ENCODE measurements at regions not wholly inside any gene's neighbourhood (a gene's known extent, or its start where the extent isn't known, plus 50 kb on each side); places are given as distances from the start of the nearest gene placed in this dataset.
A peak's percentile ranks its signal among the peaks of the same experiment; 100 is the strongest.

GRCh38 chr3:72190050-72190449 is 405.1 kb upstream of the PROK2 start:
- TF ChIP-seq CTCF (IDR thresholded peaks at IDR 0.05; ENCODE audit: insufficient read depth, low read length, poor library complexity, severe bottlenecking), result no peak
- no peak for DNase-seq (ENCODE audit: low read depth)
- Histone ChIP-seq H3K36me3 (ENCODE audit: control insufficient read depth, insufficient read depth, low read length) (no peaks in the 10 kb centered on the region), H3K27me3 (ENCODE audit: control insufficient read depth, insufficient read depth, low read length) (peaks cover 2% of the 10 kb centered on the region), H3K4me3 (ENCODE audit: low read depth, low read length) (no peak overlapping the region)

- Histone ChIP-seq H3K27me3 (ENCODE audit: control insufficient read depth, insufficient read depth, low read length) (peaks cover 2% of the 10 kb centered on the region), H3K36me3 (ENCODE audit: control insufficient read depth, insufficient read depth, low read length) (no peaks in the 10 kb centered on the region), H3K4me3 (ENCODE audit: low read depth, low read length) (no peak overlapping the region)
- DNase-seq (ENCODE audit: low read depth), result no peak
- TF ChIP-seq CTCF (IDR thresholded peaks at IDR 0.05; ENCODE audit: insufficient read depth, low read length, poor library complexity, severe bottlenecking), result no peak
Observed at GRCh38 chr3:72189339-72189738, 404.4 kb upstream of the PROK2 start.

GRCh38 chr3:72188536-72188935 is 403.6 kb upstream of the PROK2 start:
- no peaks in the 10 kb centered on the region for H3K36me3 ChIP-seq (ENCODE audit: control insufficient read depth, insufficient read depth, low read length)
- DNase-seq (ENCODE audit: low read depth), result no peak
- no peaks in the 10 kb centered on the region for H3K27me3 ChIP-seq (ENCODE audit: control insufficient read depth, insufficient read depth, low read length)
- no peak for TF ChIP-seq CTCF (IDR thresholded peaks at IDR 0.05; ENCODE audit: insufficient read depth, low read length, poor library complexity, severe bottlenecking)
- no peak overlapping the region for H3K4me3 ChIP-seq (ENCODE audit: low read depth, low read length)

- Histone ChIP-seq H3K4me3 (ENCODE audit: low read depth, low read length) (no peak overlapping the region), H3K36me3 (ENCODE audit: control insufficient read depth, insufficient read depth, low read length) (no peaks in the 10 kb centered on the region), H3K27me3 (ENCODE audit: control insufficient read depth, insufficient read depth, low read length) (no peaks in the 10 kb centered on the region)
- no peak for TF ChIP-seq CTCF (IDR thresholded peaks at IDR 0.05; ENCODE audit: insufficient read depth, low read length, poor library complexity, severe bottlenecking)
- no peak for DNase-seq (ENCODE audit: low read depth)
Observed at GRCh38 chr3:72187131-72187530, 402.2 kb upstream of the PROK2 start.

GRCh38 chr3:72186400-72186855 is 401.5 kb upstream of the PROK2 start:
- DNase-seq (ENCODE audit: low read depth), result no peak
- no peaks in the 10 kb centered on the region for H3K36me3 ChIP-seq (ENCODE audit: control insufficient read depth, insufficient read depth, low read length)
- H3K27me3 ChIP-seq (ENCODE audit: control insufficient read depth, insufficient read depth, low read length), result no peaks in the 10 kb centered on the region
- no peak for TF ChIP-seq CTCF (IDR thresholded peaks at IDR 0.05; ENCODE audit: insufficient read depth, low read length, poor library complexity, severe bottlenecking)
- H3K4me3 ChIP-seq (ENCODE audit: low read depth, low read length), result no peak overlapping the region

- no peak overlapping the region for H3K4me3 ChIP-seq (ENCODE audit: low read depth, low read length)
- peak; percentile 34 for DNase-seq (ENCODE audit: low read depth)
- TF ChIP-seq CTCF (IDR thresholded peaks at IDR 0.05; ENCODE audit: insufficient read depth, low read length, poor library complexity, severe bottlenecking), result no peak
- H3K36me3 ChIP-seq (ENCODE audit: control insufficient read depth, insufficient read depth, low read length), result no peaks in the 10 kb centered on the region
- H3K27me3 ChIP-seq (ENCODE audit: control insufficient read depth, insufficient read depth, low read length), result no peaks in the 10 kb centered on the region
Observed at GRCh38 chr3:72185549-72186399, 400.8 kb upstream of the PROK2 start.

Data from kidney epithelial cell (primary cell).